GM03348 (cell line): ENCODE measurements at regions not wholly inside any gene's neighbourhood (a gene's known extent, or its start where the extent isn't known, plus 50 kb on each side); places are given as distances from the start of the nearest gene placed in this dataset.
"Not testable (repeated sequence)": the region's sequence is repeated elsewhere in the genome, so short reads cannot be mapped to it uniquely, and the experiment has no call there.

Source experiments
- DNase-seq: peaks from one replicate; pipeline ENCODE4 v3.0.0; 2012; ENCODE audit warnings: low spot score

GRCh38 chr12:85425926-85426325 lies 145.9 kb downstream of the ALX1 start:
- DNase-seq: no peak

GRCh38 chr12:85433148-85433547 lies 153.1 kb downstream of the ALX1 start:
- DNase-seq: not testable (repeated sequence)

- no peak for DNase-seq
These were observed 160.3 kb downstream of the ALX1 start for GRCh38 chr12:85440271-85440670.

GRCh38 chr12:85441025-85441424 lies 161.0 kb downstream of the ALX1 start:
- DNase-seq: no peak

- peak; percentile 27 for DNase-seq
These were observed 161.7 kb downstream of the ALX1 start for GRCh38 chr12:85441741-85442140.

- DNase-seq: no peak
These were observed 165.3 kb downstream of the ALX1 start for GRCh38 chr12:85445060-85445938.

GRCh38 chr12:85448031-85448430 lies 168.0 kb downstream of the ALX1 start:
- no peak for DNase-seq

- DNase-seq: peak; percentile 9
These were observed 168.6 kb downstream of the ALX1 start for GRCh38 chr12:85448548-85449139.

GRCh38 chr12:85457016-85457415 lies 177.0 kb downstream of the ALX1 start:
- DNase-seq: no peak

GRCh38 chr12:85461127-85461526 lies 181.1 kb downstream of the ALX1 start:
- DNase-seq: no peak

GRCh38 chr12:85462888-85463287 lies 182.9 kb downstream of the ALX1 start:
- DNase-seq: no peak

GRCh38 chr12:85466890-85467289 lies 186.9 kb downstream of the ALX1 start:
- no peak for DNase-seq

- DNase-seq: peak; percentile 75
These were observed 188.5 kb downstream of the ALX1 start for GRCh38 chr12:85468356-85469157.

- not testable (repeated sequence) for DNase-seq
These were observed 189.4 kb downstream of the ALX1 start for GRCh38 chr12:85469158-85470086.

- not testable (repeated sequence) for DNase-seq
These were observed 195.3 kb downstream of the ALX1 start for GRCh38 chr12:85475277-85475676.

GRCh38 chr12:85476756-85477155 lies 196.7 kb downstream of the ALX1 start:
- DNase-seq: no peak

GRCh38 chr12:85484387-85484786 lies 204.4 kb downstream of the ALX1 start:
- no peak for DNase-seq

GRCh38 chr12:85489194-85489593 lies 209.2 kb downstream of the ALX1 start:
- DNase-seq: no peak

- no peak for DNase-seq
These were observed 224.1 kb downstream of the ALX1 start for GRCh38 chr12:85504164-85504563.

GRCh38 chr12:85504624-85505023 lies 224.6 kb downstream of the ALX1 start:
- DNase-seq: no peak

- DNase-seq: no peak
These were observed 227.4 kb downstream of the ALX1 start for GRCh38 chr12:85507456-85507855.
